Left lung (tissue), 4 donors: ENCODE measurements at regions not wholly inside any gene's neighbourhood (a gene's known extent, or its start where the extent isn't known, plus 50 kb on each side); places are given as distances from the start of the nearest gene placed in this dataset.

Source experiments
- ATAC-seq: fragments of 200-7000 bp; cut with Tn5 transposase; one replicate; pipeline ENCODE4 v1.9.1; 2020; ENCODE audit warnings: moderate library complexity
- DNase-seq, 4 donors: peaks; one replicate each; pipeline ENCODE4 v3.0.0-alpha.2; 2013 to 2020
- H3K27ac ChIP-seq, 2 donors: fragments of 200-600 bp; sonication (generic) in 1 of 2; one replicate each; pipeline versions ENCODE4 v1.5.0 to v1.8.0; 2020 to 2021
- H3K27me3 ChIP-seq, 2 donors: fragments of 200-600 bp; sonication (generic) in 1 of 2; one replicate each; pipeline versions ENCODE4 v1.5.0 to v1.8.0; 2020 to 2021
- H3K36me3 ChIP-seq, 2 donors: fragments of 200-600 bp; sonication (generic) in 1 of 2; one replicate each; pipeline versions ENCODE4 v1.5.0 to v1.8.0; 2020 to 2021
- H3K4me1 ChIP-seq, 2 donors: fragments of 200-600 bp; one replicate each; pipeline ENCODE4 v1.8.0; 2021
- H3K4me3 ChIP-seq, 2 donors: fragments of 200-600 bp; sonication (generic) in 1 of 2; one replicate each; pipeline versions ENCODE4 v1.5.0 to v1.8.0; 2020 to 2021; ENCODE audit warnings: mild to moderate bottlenecking in 1 of 2
- H3K9me3 ChIP-seq, 2 donors: fragments of 200-600 bp; sonication (generic) in 1 of 2; one replicate each; pipeline versions ENCODE4 v1.5.0 to v1.8.0; 2020 to 2021
- CTCF ChIP-seq, 2 donors: fragments of 200-600 bp; sonication (generic) in 1 of 2; IDR thresholded peaks; one replicate each; pipeline versions ENCODE4 v1.5.0 to v1.8.0; 2021; ENCODE audit warnings: antibody characterized with exemption in 2 of 2
- intact Hi-C, 2 donors: fragments of 100-400 bp; cut with DNase I; formaldehyde crosslinking; loops; one replicate each; pipeline versions ENCODE4 v1.11.2 to v1.14.2; 2022
- donor health status: DM: no; HTN: yes; CAD: no.
- donor health status: DM: no; HTN: no; CAD: no.

- DNase-seq, result no peak
- intact Hi-C loops, result no loop called here
- no peak for TF ChIP-seq CTCF (IDR thresholded peaks at IDR 0.05)
- ATAC-seq, result no peak
- Histone ChIP-seq H3K36me3 (no peaks in the 10 kb centered on the region), H3K4me3 (no peak overlapping the region), H3K27ac (no peak overlapping the region), H3K9me3 (peaks cover 0 to 5% of the 10 kb centered on the region in 2 donors), H3K27me3 (no peaks in the 10 kb centered on the region), H3K4me1 (no peaks in the 10 kb centered on the region)
Measured at GRCh38 chr3:87461443-87461842, 185.1 kb upstream of the POU1F1 start.

DNA sequence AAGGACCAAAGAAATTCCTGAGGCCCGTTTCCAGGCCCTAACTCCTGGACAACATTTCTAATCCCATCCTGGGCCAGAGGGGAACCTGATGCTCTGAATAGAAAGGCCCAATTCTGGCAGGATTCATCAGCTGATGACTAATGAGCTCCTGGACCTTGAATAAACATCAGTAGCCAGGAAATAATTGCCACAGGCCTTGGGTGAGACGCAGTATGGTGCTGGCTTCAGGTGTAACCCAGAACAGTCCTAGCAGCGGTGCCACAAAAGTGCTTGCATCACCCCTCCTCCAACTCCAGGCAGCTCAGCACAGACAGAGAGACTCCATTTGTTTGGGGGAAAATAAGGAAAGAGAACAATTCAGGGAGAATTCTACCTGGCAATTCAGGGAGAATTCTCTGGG lies 184.7 kb upstream of the POU1F1 start:
- intact Hi-C loops, result no loop called here
- H3K27ac ChIP-seq, result no peak overlapping the region
- H3K9me3 ChIP-seq, result peaks cover 0 to 5% of the 10 kb centered on the region in 2 donors
- H3K4me3 ChIP-seq, result no peak overlapping the region
- no peaks in the 10 kb centered on the region for H3K36me3 ChIP-seq
- no peaks in the 10 kb centered on the region for H3K27me3 ChIP-seq
- no peak for TF ChIP-seq CTCF (IDR thresholded peaks at IDR 0.05)
- no peaks in the 10 kb centered on the region for H3K4me1 ChIP-seq
- DNase-seq (no peak), ATAC-seq (no peak)

DNA sequence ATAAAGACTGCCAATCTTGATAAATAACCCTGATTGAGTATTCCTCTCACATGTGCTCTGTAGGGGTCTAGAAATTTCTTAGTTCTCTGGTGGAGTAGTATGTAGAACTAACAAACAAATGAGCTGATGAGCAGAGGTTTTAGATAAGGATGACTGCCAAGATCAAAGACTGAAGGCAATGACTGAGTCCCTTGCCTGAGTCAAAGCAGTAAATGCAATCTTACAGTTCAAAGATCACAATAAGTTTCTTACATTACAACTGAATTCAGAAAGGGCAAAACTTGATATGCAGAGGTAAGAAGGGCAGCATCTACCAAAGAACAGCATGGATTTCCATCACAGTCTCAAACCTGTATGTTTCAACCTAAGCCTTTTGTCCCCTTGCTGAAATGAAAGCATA lies 172.2 kb upstream of the POU1F1 start:
- DNase-seq (no peak), ATAC-seq (no peak)
- H3K27me3 ChIP-seq, result no peaks in the 10 kb centered on the region
- no peaks in the 10 kb centered on the region for H3K4me1 ChIP-seq
- no peak overlapping the region for H3K4me3 ChIP-seq
- peaks cover 0 to 15% of the 10 kb centered on the region in 2 donors for H3K9me3 ChIP-seq
- no peaks in the 10 kb centered on the region for H3K36me3 ChIP-seq
- H3K27ac ChIP-seq, result no peak overlapping the region
- intact Hi-C loops, result no loop called here
- TF ChIP-seq CTCF (IDR thresholded peaks at IDR 0.05), result no peak

GRCh38 chr3:87446849-87447387 lies 170.5 kb upstream of the POU1F1 start:
- Histone ChIP-seq H3K27me3 (no peaks in the 10 kb centered on the region), H3K36me3 (no peaks in the 10 kb centered on the region), H3K9me3 (peaks cover 0 to 15% of the 10 kb centered on the region in 2 donors), H3K27ac (no peak overlapping the region), H3K4me3 (no peak overlapping the region), H3K4me1 (no peaks in the 10 kb centered on the region)
- TF ChIP-seq CTCF (IDR thresholded peaks at IDR 0.05), result no peak
- intact Hi-C loops, result no loop called here
- ATAC-seq, result no peak
- no peak for DNase-seq

- TF ChIP-seq CTCF (IDR thresholded peaks at IDR 0.05), result no peak
- DNase-seq, result no peak
- Histone ChIP-seq H3K4me1 (no peaks in the 10 kb centered on the region), H3K27me3 (no peaks in the 10 kb centered on the region), H3K9me3 (peaks cover 0 to 11% of the 10 kb centered on the region in 2 donors), H3K36me3 (no peaks in the 10 kb centered on the region), H3K27ac (no peak overlapping the region), H3K4me3 (no peak overlapping the region)
- intact Hi-C loops, result no loop called here
- ATAC-seq, result no peak
Measured at GRCh38 chr3:87442470-87442869, 166.1 kb upstream of the POU1F1 start.
